Prostate gland (tissue), 2 donors: ENCODE measurements at regions not wholly inside any gene's neighbourhood (a gene's known extent, or its start where the extent isn't known, plus 50 kb on each side); places are given as distances from the start of the nearest gene placed in this dataset.

ENCODE experiments used
- CTCF ChIP-seq, 4 experiments: fragments of 200-600 bp in 2 of 4; fragments of 450-650 bp in 2 of 4; sonication (generic) in 2 of 4; IDR thresholded peaks; 1 replicate in 3 of 4; 2 replicates in 1 of 4; pipeline ENCODE4 v1.5.1; 2016 to 2019; ENCODE audit warnings: antibody characterized with exemption in 4 of 4, mild to moderate bottlenecking in 2 of 4, moderate library complexity in 2 of 4
- POLR2A ChIP-seq: fragments of 450-650 bp; IDR thresholded peaks from one replicate; pipeline ENCODE4 v1.6.1; 2016; ENCODE audit warnings: antibody characterized with exemption, mild to moderate bottlenecking

- TF ChIP-seq CTCF (IDR thresholded peaks at IDR 0.05) (no peak), POLR2A (no peak)
These were observed 142.2 kb downstream of the HS3ST1 start for GRCh38 chr4:11286533-11286932.
